Fibroblast of lung (primary cell): ENCODE measurements at regions not wholly inside any gene's neighbourhood (a gene's known extent, or its start where the extent isn't known, plus 50 kb on each side); places are given as distances from the start of the nearest gene placed in this dataset.

ENCODE experiments used
- DNase-seq, 2 donors: peaks; one replicate each; pipeline versions ENCODE4 v3.0.0 to v3.0.0-alpha.2; 2010; ENCODE audit warnings: low read depth in 2 of 2
- H2AFZ ChIP-seq: 2 replicates; pipeline ENCODE4 v1.5.1; 2012; ENCODE audit warnings: low read length, control low read depth, inconsistent platforms
- H3K27ac ChIP-seq: 2 replicates; pipeline ENCODE4 v1.5.1; 2011; ENCODE audit warnings: low read length, control low read depth; ENCODE audit not compliant: insufficient read depth
- H3K27me3 ChIP-seq: 2 replicates; pipeline ENCODE4 v1.5.1; 2011; ENCODE audit warnings: mild to moderate bottlenecking, low read length; ENCODE audit not compliant: control insufficient read depth, insufficient read depth
- H3K36me3 ChIP-seq: 2 replicates; pipeline ENCODE4 v1.5.1; 2011; ENCODE audit warnings: low read length; ENCODE audit not compliant: control insufficient read depth, insufficient read depth
- H3K4me1 ChIP-seq: 2 replicates; pipeline ENCODE4 v1.5.1; 2011; ENCODE audit warnings: low read length; ENCODE audit not compliant: control insufficient read depth, insufficient read depth; ENCODE audit errors: extremely low read depth
- H3K4me2 ChIP-seq: 2 replicates; pipeline ENCODE4 v1.5.1; 2011; ENCODE audit warnings: low read length, control low read depth; ENCODE audit not compliant: insufficient read depth; ENCODE audit errors: extremely low read depth
- H3K4me3 ChIP-seq, 4 experiments: fragments of 200-600 bp in 1 of 4; sonication (generic) in 1 of 4; replicated peaks in 1 of 4; 2 replicates each; pipeline ENCODE4 v1.5.1; 2011 to 2016; ENCODE audit warnings: low read length in 4 of 4, low read depth in 3 of 4, mild to moderate bottlenecking in 3 of 4, control low read depth in 2 of 4, inconsistent platforms in 1 of 4, mixed read lengths in 1 of 4; ENCODE audit not compliant: insufficient read depth in 1 of 4; ENCODE audit errors: control extremely low read depth in 1 of 4
- H3K79me2 ChIP-seq: 2 replicates; pipeline ENCODE4 v1.5.1; 2012; ENCODE audit warnings: mild to moderate bottlenecking, low read length, inconsistent platforms; ENCODE audit not compliant: control insufficient read depth, insufficient read depth
- H3K9ac ChIP-seq: 2 replicates; pipeline ENCODE4 v1.5.1; 2011; ENCODE audit warnings: mild to moderate bottlenecking, low read length, control low read depth; ENCODE audit not compliant: insufficient read depth
- H3K9me3 ChIP-seq: 2 replicates; pipeline ENCODE4 v1.5.1; 2012; ENCODE audit warnings: low read depth, low read length; ENCODE audit not compliant: control insufficient read depth, insufficient read depth
- H4K20me1 ChIP-seq: 2 replicates; pipeline ENCODE4 v1.5.1; 2011; ENCODE audit warnings: low read length; ENCODE audit not compliant: control insufficient read depth, insufficient read depth; ENCODE audit errors: extremely low read depth
- CTCF ChIP-seq, 2 donors: IDR thresholded peaks in 1 of 2; conservative IDR thresholded peaks in 1 of 2; 1 replicate in 1 of 2; 2 replicates in 1 of 2; pipeline ENCODE4 v1.5.1; 2011 to 2012; ENCODE audit warnings: low read length in 2 of 2, control low read depth in 1 of 2, inconsistent platforms in 1 of 2, low read depth in 1 of 2, mild to moderate bottlenecking in 1 of 2
- EZH2 ChIP-seq: IDR thresholded peaks from 2 replicates; pipeline ENCODE4 v1.5.1; 2012; ENCODE audit warnings: low read length, control low read depth, mild to moderate bottlenecking; ENCODE audit errors: missing control alignments

- H3K79me2 ChIP-seq: no peaks in the 10 kb centered on the region
- no peaks in the 10 kb centered on the region for H3K4me1 ChIP-seq
- H4K20me1 ChIP-seq: no peaks in the 10 kb centered on the region
- H2AFZ ChIP-seq: no peak overlapping the region
- no peaks in the 10 kb centered on the region for H3K36me3 ChIP-seq
- H3K9ac ChIP-seq: no peak overlapping the region
- H3K27ac ChIP-seq: no peak overlapping the region
- no peak overlapping the region for H3K4me2 ChIP-seq
- H3K27me3 ChIP-seq: no peaks in the 10 kb centered on the region
- DNase-seq: no peak
- no peak overlapping the region for H3K4me3 ChIP-seq
- TF ChIP-seq EZH2 (no peak), CTCF (conservative IDR thresholded peaks at IDR 0.05 in 1 of 2, IDR thresholded peaks at IDR 0.05 in 1 of 2; ENCODE audit: low read depth in 1 of 2, low read length in 2 of 2) (no peak)
- no peaks in the 10 kb centered on the region for H3K9me3 ChIP-seq
Measured at GRCh38 chr10:63994371-63994770, 473.2 kb downstream of the REEP3 start.

DNA sequence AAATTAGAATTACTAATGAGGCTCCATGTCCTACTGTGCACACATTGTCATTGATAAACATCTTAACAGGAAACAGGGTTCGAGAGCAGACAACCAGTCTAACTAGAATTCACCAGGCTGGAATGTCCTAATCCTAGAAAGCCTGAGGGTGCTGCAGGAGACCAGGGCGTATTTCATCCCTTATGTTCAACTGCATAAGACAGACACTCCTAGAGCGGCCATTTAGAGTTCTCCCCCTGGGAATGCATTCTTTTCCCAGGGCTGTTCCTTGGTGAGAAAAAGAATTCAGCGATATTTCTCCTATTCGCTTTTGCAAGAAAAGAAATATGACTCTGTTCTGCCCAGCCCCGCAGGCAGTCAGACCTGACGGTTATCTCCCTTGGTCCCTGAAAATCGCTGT, 486.0 kb downstream of the REEP3 start:
- Histone ChIP-seq H3K36me3 (no peaks in the 10 kb centered on the region), H3K9ac (no peak overlapping the region), H2AFZ (no peak overlapping the region), H4K20me1 (no peaks in the 10 kb centered on the region), H3K27ac (no peak overlapping the region), H3K9me3 (no peaks in the 10 kb centered on the region), H3K79me2 (no peaks in the 10 kb centered on the region), H3K4me1 (no peaks in the 10 kb centered on the region), H3K4me2 (no peak overlapping the region), H3K4me3 (no peak overlapping the region), H3K27me3 (no peaks in the 10 kb centered on the region)
- TF ChIP-seq CTCF (conservative IDR thresholded peaks at IDR 0.05 in 1 of 2, IDR thresholded peaks at IDR 0.05 in 1 of 2; ENCODE audit: low read depth in 1 of 2, low read length in 2 of 2): no peak
- TF ChIP-seq EZH2: no peak
- no peak for DNase-seq

GRCh38 chr10:64010711-64011110, 489.5 kb downstream of the REEP3 start:
- no peak overlapping the region for H3K9ac ChIP-seq
- no peak for TF ChIP-seq EZH2
- TF ChIP-seq CTCF (conservative IDR thresholded peaks at IDR 0.05 in 1 of 2, IDR thresholded peaks at IDR 0.05 in 1 of 2; ENCODE audit: low read depth in 1 of 2, low read length in 2 of 2): no peak
- no peaks in the 10 kb centered on the region for H3K79me2 ChIP-seq
- no peaks in the 10 kb centered on the region for H3K9me3 ChIP-seq
- no peak overlapping the region for H3K4me2 ChIP-seq
- no peak for DNase-seq
- H4K20me1 ChIP-seq: no peaks in the 10 kb centered on the region
- no peak overlapping the region for H3K27ac ChIP-seq
- H3K27me3 ChIP-seq: no peaks in the 10 kb centered on the region
- H3K36me3 ChIP-seq: no peaks in the 10 kb centered on the region
- no peak overlapping the region for H3K4me3 ChIP-seq
- H2AFZ ChIP-seq: no peak overlapping the region
- no peaks in the 10 kb centered on the region for H3K4me1 ChIP-seq
